ENCODE measurements at regions not wholly inside any gene's neighbourhood (a gene's known extent, or its start where the extent isn't known, plus 50 kb on each side); places are given as distances from the start of the nearest gene placed in this dataset.

DNA sequence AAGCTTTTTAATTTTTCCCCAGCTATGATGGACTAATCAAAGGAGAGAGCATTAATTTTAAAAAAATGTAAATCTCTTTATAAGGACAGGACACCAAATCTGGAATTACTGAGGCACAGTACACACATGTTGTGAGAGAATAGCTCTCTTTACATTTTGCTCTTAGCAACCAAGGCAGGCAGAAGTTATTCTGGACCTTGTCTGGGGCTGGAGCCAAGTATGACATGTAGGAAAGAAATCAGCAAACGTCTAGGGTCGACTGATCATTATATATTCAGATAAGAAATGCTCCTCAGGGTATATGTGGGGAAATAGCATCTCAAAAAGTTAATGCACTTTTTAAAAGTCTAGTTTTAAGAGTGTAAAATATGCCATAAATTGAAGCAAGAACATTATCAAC, 1330.0 kb upstream of the CELF4 start:
- H3K27me3 ChIP-seq, result no peaks in the 10 kb centered on the region
- intact Hi-C loops (cut with DNase I), result no loop called here
- H3K27ac ChIP-seq, result no peak overlapping the region
- DNase-seq (no peak), ATAC-seq (no peak)
- no peaks in the 10 kb centered on the region for H3K4me1 ChIP-seq
- no peaks in the 10 kb centered on the region for H3K9me3 ChIP-seq
- H3K36me3 ChIP-seq, result no peaks in the 10 kb centered on the region
- H3K4me3 ChIP-seq, result no peak overlapping the region
- no peak for TF ChIP-seq POLR2A (IDR thresholded peaks at IDR 0.05)
- TF ChIP-seq, protein P1, sequence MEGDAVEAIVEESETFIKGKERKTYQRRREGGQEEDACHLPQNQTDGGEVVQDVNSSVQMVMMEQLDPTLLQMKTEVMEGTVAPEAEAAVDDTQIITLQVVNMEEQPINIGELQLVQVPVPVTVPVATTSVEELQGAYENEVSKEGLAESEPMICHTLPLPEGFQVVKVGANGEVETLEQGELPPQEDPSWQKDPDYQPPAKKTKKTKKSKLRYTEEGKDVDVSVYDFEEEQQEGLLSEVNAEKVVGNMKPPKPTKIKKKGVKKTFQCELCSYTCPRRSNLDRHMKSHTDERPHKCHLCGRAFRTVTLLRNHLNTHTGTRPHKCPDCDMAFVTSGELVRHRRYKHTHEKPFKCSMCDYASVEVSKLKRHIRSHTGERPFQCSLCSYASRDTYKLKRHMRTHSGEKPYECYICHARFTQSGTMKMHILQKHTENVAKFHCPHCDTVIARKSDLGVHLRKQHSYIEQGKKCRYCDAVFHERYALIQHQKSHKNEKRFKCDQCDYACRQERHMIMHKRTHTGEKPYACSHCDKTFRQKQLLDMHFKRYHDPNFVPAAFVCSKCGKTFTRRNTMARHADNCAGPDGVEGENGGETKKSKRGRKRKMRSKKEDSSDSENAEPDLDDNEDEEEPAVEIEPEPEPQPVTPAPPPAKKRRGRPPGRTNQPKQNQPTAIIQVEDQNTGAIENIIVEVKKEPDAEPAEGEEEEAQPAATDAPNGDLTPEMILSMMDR (IDR thresholded peaks at IDR 0.05), result no peak
- 7 to 17% (median 13%) methylated on average over 2 of the region's 2 CpGs for WGBS, 4 donors

DNA sequence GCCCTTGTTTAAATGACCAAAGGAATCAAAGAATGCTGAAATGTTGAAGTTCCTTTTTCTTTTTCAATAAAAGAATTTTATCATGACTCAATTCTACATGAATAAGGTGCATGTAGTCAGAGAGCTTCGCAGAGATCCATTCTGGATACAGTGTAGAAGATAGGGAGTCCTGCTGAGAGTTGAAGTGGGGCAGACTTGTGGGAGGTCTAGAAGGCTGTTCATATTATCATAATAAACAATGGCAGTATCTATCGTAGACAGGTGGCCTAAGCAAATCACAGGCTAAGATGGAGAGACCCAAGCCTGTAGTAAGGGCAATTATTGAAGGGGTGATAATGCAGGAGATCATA, 1322.0 kb upstream of the CELF4 start:
- H3K36me3 ChIP-seq, result no peaks in the 10 kb centered on the region
- H3K27me3 ChIP-seq, result no peaks in the 10 kb centered on the region
- no peak overlapping the region for H3K27ac ChIP-seq
- H3K4me1 ChIP-seq, result no peaks in the 10 kb centered on the region
- intact Hi-C loops (cut with DNase I), result no loop called here
- DNase-seq (no peak), ATAC-seq (no peak)
- H3K4me3 ChIP-seq, result no peak overlapping the region
- no peak for TF ChIP-seq POLR2A (IDR thresholded peaks at IDR 0.05)
- TF ChIP-seq, protein P1 (IDR thresholded peaks at IDR 0.05), result no peak
- 81 to 88% (median 84%) methylated on average over 2 of the region's 2 CpGs for whole genome bisulfite sequencing, 4 donors
- H3K9me3 ChIP-seq, result no peaks in the 10 kb centered on the region

DNA sequence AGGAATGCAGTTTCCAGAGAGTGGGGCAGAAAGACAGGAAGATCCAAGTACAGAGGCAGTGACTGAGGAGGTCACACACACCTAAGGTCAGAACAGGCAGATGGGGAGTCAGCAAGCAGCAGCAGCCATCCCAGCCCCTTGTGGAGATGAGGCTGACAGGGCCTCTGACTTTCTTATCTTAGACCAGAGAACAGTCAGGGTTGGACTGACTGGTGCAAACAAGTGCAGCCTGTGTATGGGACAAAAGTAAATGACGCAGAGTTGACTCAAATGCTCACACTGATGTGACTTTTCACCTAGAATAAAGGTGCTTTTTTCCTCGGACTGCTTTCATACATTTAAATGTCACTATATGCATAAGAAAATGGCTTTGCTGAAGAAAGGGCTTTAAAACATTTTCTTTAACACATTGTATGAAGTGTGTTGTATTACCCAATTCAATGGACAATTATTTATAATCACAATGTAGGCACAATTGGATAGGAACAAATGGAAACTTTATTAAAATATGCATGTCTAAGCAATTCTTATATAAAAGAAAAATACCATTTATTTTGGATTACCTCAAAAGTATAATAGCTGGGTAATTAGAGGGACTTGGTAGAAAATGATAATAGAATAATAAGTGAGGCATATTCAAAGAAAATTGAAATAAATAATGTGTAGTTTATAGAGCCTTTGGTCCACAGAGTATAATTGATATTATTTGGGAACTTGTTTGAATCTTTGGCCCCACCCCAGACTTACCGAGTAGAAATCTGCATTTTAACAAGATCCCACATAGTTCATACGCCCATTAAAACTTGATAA, 1321.5 kb upstream of the CELF4 start:
- no peaks in the 10 kb centered on the region for H3K36me3 ChIP-seq
- no peak overlapping the region for H3K4me3 ChIP-seq
- 74 to 86% (median 78%) methylated on average over 4 of the region's 4 CpGs for WGBS, 4 donors
- H3K27ac ChIP-seq, result no peak overlapping the region
- no peaks in the 10 kb centered on the region for H3K27me3 ChIP-seq
- ATAC-seq (no peak), DNase-seq (no peak)
- TF ChIP-seq, protein P1 (IDR thresholded peaks at IDR 0.05), result no peak
- TF ChIP-seq POLR2A (IDR thresholded peaks at IDR 0.05), result no peak
- H3K9me3 ChIP-seq, result no peaks in the 10 kb centered on the region
- intact Hi-C loops (cut with DNase I), result no loop called here
- no peaks in the 10 kb centered on the region for H3K4me1 ChIP-seq

DNA sequence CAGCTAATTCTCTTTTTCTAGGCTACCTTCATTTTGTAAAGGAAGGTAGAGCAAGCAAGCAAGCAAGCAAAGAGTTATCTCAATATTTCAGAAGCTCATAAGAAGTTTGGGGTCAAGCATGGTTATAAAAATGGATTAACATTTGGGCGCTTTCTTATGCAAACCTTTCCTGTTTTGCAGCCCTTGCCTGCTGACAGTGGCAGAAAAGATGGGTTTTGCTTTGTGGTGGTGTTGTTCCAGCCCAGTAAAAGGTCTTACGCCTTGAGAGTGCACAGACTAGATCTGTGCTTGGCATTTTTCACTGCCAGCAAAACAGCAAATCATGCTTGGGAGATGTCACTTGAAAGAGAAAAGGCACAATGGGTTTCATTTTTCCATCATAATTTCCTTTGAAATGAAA, 1320.6 kb upstream of the CELF4 start:
- Histone ChIP-seq H3K27ac (no peak overlapping the region), H3K4me1 (no peaks in the 10 kb centered on the region), H3K27me3 (no peaks in the 10 kb centered on the region), H3K9me3 (no peaks in the 10 kb centered on the region), H3K36me3 (no peaks in the 10 kb centered on the region), H3K4me3 (no peak overlapping the region)
- intact Hi-C loops (cut with DNase I), result no loop called here
- no peak for TF ChIP-seq POLR2A (IDR thresholded peaks at IDR 0.05)
- TF ChIP-seq, protein P1 (IDR thresholded peaks at IDR 0.05), result no peak
- WGBS, 4 donors, result 84 to 95% (median 89%) methylated on average over 2 of the region's 2 CpGs
- DNase-seq, result no peak
- no peak for ATAC-seq
